ENCODE measurements at regions not wholly inside any gene's neighbourhood (a gene's known extent, or its start where the extent isn't known, plus 50 kb on each side); places are given as distances from the start of the nearest gene placed in this dataset.

- Histone ChIP-seq H2AFZ (ENCODE audit: low read depth, low read length) (no peak overlapping the region), H3K4me2 (ENCODE audit: low read length, poor library complexity, severe bottlenecking) (no peak overlapping the region), H3K4me1 (ENCODE audit: control insufficient read depth, insufficient read depth, low read depth, low read length) (peaks cover 8% of the 10 kb centered on the region), H4K91ac (ENCODE audit: low read length) (no peak overlapping the region), H3K79me1 (replicated peaks; ENCODE audit: low read length, poor library complexity, severe bottlenecking) (no peaks in the 10 kb centered on the region), H3K14ac (ENCODE audit: low read length in 2 of 2) (no peak overlapping the region), H2AK5ac (ENCODE audit: low read length, severe bottlenecking) (no peak overlapping the region), H3K27me3 (ENCODE audit: control insufficient read depth in 1 of 2, insufficient read depth in 1 of 2, low read length in 2 of 2) (peaks cover 33 to 54% of the 10 kb centered on the region in 2 experiments), H3K9me3 (ENCODE audit: control insufficient read depth, low read length) (no peaks in the 10 kb centered on the region), H2BK120ac (ENCODE audit: low read depth, low read length) (no peak overlapping the region), H3K4ac (ENCODE audit: low read depth in 1 of 2, low read length in 2 of 2) (no peak overlapping the region), H3K18ac (ENCODE audit: low read depth in 1 of 2, low read length in 2 of 2) (no peak overlapping the region), H4K8ac (ENCODE audit: low read length) (no peak overlapping the region), H2BK12ac (ENCODE audit: low read length in 2 of 2) (no peak overlapping the region), H3K27ac (ENCODE audit: low read length, poor library complexity, severe bottlenecking) (no peak overlapping the region), H3K4me3 (ENCODE audit: insufficient read depth in 1 of 2, low read depth in 1 of 2, low read length in 2 of 2) (no peak overlapping the region), H3K23ac (ENCODE audit: low read length in 2 of 2) (no peak overlapping the region), H2BK5ac (ENCODE audit: low read depth, low read length, poor library complexity, severe bottlenecking) (no peak overlapping the region), H3K9ac (ENCODE audit: low read length) (no peak overlapping the region), H2BK15ac (ENCODE audit: low read depth, poor library complexity, severe bottlenecking) (no peak overlapping the region), H3K36me3 (ENCODE audit: control insufficient read depth in 1 of 2, insufficient read depth in 2 of 2, low read depth in 1 of 2, low read length in 2 of 2) (no peaks in the 10 kb centered on the region)
- DNase-seq = no peak
- no CpG with 5 or more reads among the region's 3 CpGs for WGBS
Observed at GRCh38 chrX:137423241-137423640, 142.7 kb upstream of the ZIC3 start.

- no peak overlapping the region for H3K4me2 ChIP-seq (ENCODE audit: low read length, poor library complexity, severe bottlenecking)
- H3K27ac ChIP-seq (ENCODE audit: low read length, poor library complexity, severe bottlenecking) = no peak overlapping the region
- H3K4ac ChIP-seq (ENCODE audit: low read depth in 1 of 2, low read length in 2 of 2) = no peak overlapping the region
- no peak overlapping the region for H3K4me3 ChIP-seq (ENCODE audit: insufficient read depth in 1 of 2, low read depth in 1 of 2, low read length in 2 of 2)
- H3K9ac ChIP-seq (ENCODE audit: low read length) = no peak overlapping the region
- H3K4me1 ChIP-seq (ENCODE audit: control insufficient read depth, insufficient read depth, low read depth, low read length) = no peaks in the 10 kb centered on the region
- H2BK5ac ChIP-seq (ENCODE audit: low read depth, low read length, poor library complexity, severe bottlenecking) = no peak overlapping the region
- no peak overlapping the region for H2BK15ac ChIP-seq (ENCODE audit: low read depth, poor library complexity, severe bottlenecking)
- H2AK5ac ChIP-seq (ENCODE audit: low read length, severe bottlenecking) = no peak overlapping the region
- H3K23ac ChIP-seq (ENCODE audit: low read length in 2 of 2) = no peak overlapping the region
- H4K91ac ChIP-seq (ENCODE audit: low read length) = no peak overlapping the region
- H2AFZ ChIP-seq (ENCODE audit: low read depth, low read length) = no peak overlapping the region
- no peak overlapping the region for H3K18ac ChIP-seq (ENCODE audit: low read depth in 1 of 2, low read length in 2 of 2)
- H3K36me3 ChIP-seq (ENCODE audit: control insufficient read depth in 1 of 2, insufficient read depth in 2 of 2, low read depth in 1 of 2, low read length in 2 of 2) = no peaks in the 10 kb centered on the region
- no peak overlapping the region for H2BK120ac ChIP-seq (ENCODE audit: low read depth, low read length)
- peaks cover 0 to 10% of the 10 kb centered on the region in 2 experiments for H3K27me3 ChIP-seq (ENCODE audit: control insufficient read depth in 1 of 2, insufficient read depth in 1 of 2, low read length in 2 of 2)
- no peak overlapping the region for H3K14ac ChIP-seq (ENCODE audit: low read length in 2 of 2)
- H3K9me3 ChIP-seq (ENCODE audit: control insufficient read depth, low read length) = no peaks in the 10 kb centered on the region
- H4K8ac ChIP-seq (ENCODE audit: low read length) = no peak overlapping the region
- DNase-seq = no peak
- H2BK12ac ChIP-seq (ENCODE audit: low read length in 2 of 2) = no peak overlapping the region
- 68% methylated on average over 1 of the region's 2 CpGs for WGBS
- H3K79me1 ChIP-seq (replicated peaks; ENCODE audit: low read length, poor library complexity, severe bottlenecking) = no peaks in the 10 kb centered on the region
Observed at GRCh38 chrX:137418086-137418485, 147.8 kb upstream of the ZIC3 start.

- Histone ChIP-seq H3K27me3 (ENCODE audit: control insufficient read depth in 1 of 2, insufficient read depth in 1 of 2, low read length in 2 of 2) (no peaks in the 10 kb centered on the region), H3K18ac (ENCODE audit: low read depth in 1 of 2, low read length in 2 of 2) (no peak overlapping the region), H3K9me3 (ENCODE audit: control insufficient read depth, low read length) (no peaks in the 10 kb centered on the region), H3K4me2 (ENCODE audit: low read length, poor library complexity, severe bottlenecking) (no peak overlapping the region), H2BK12ac (ENCODE audit: low read length in 2 of 2) (no peak overlapping the region), H4K91ac (ENCODE audit: low read length) (no peak overlapping the region), H3K9ac (ENCODE audit: low read length) (no peak overlapping the region), H2BK120ac (ENCODE audit: low read depth, low read length) (no peak overlapping the region), H3K4me1 (ENCODE audit: control insufficient read depth, insufficient read depth, low read depth, low read length) (no peaks in the 10 kb centered on the region), H3K4me3 (ENCODE audit: insufficient read depth in 1 of 2, low read depth in 1 of 2, low read length in 2 of 2) (no peak overlapping the region), H2AFZ (ENCODE audit: low read depth, low read length) (no peak overlapping the region), H3K14ac (ENCODE audit: low read length in 2 of 2) (no peak overlapping the region), H3K4ac (ENCODE audit: low read depth in 1 of 2, low read length in 2 of 2) (no peak overlapping the region), H3K36me3 (ENCODE audit: control insufficient read depth in 1 of 2, insufficient read depth in 2 of 2, low read depth in 1 of 2, low read length in 2 of 2) (no peaks in the 10 kb centered on the region), H4K8ac (ENCODE audit: low read length) (no peak overlapping the region), H2AK5ac (ENCODE audit: low read length, severe bottlenecking) (no peak overlapping the region), H3K79me1 (replicated peaks; ENCODE audit: low read length, poor library complexity, severe bottlenecking) (no peaks in the 10 kb centered on the region), H3K23ac (ENCODE audit: low read length in 2 of 2) (no peak overlapping the region), H3K27ac (ENCODE audit: low read length, poor library complexity, severe bottlenecking) (no peak overlapping the region), H2BK15ac (ENCODE audit: low read depth, poor library complexity, severe bottlenecking) (no peak overlapping the region), H2BK5ac (ENCODE audit: low read depth, low read length, poor library complexity, severe bottlenecking) (no peak overlapping the region)
- no CpG with 5 or more reads among the region's 3 CpGs for WGBS
- no peak for DNase-seq
Observed at GRCh38 chrX:137413190-137413589, 152.7 kb upstream of the ZIC3 start.

GRCh38 chrX:137405449-137406140 lies 160.3 kb upstream of the ZIC3 start:
- H3K27me3 ChIP-seq (ENCODE audit: control insufficient read depth in 1 of 2, insufficient read depth in 1 of 2, low read length in 2 of 2) = no peaks in the 10 kb centered on the region
- no peak overlapping the region for H2AK5ac ChIP-seq (ENCODE audit: low read length, severe bottlenecking)
- no peaks in the 10 kb centered on the region for H3K4me1 ChIP-seq (ENCODE audit: control insufficient read depth, insufficient read depth, low read depth, low read length)
- no peak overlapping the region for H2BK15ac ChIP-seq (ENCODE audit: low read depth, poor library complexity, severe bottlenecking)
- H3K4me3 ChIP-seq (ENCODE audit: insufficient read depth in 1 of 2, low read depth in 1 of 2, low read length in 2 of 2) = no peak overlapping the region
- H3K14ac ChIP-seq (ENCODE audit: low read length in 2 of 2) = no peak overlapping the region
- H3K9ac ChIP-seq (ENCODE audit: low read length) = no peak overlapping the region
- no peak overlapping the region for H3K18ac ChIP-seq (ENCODE audit: low read depth in 1 of 2, low read length in 2 of 2)
- H3K36me3 ChIP-seq (ENCODE audit: control insufficient read depth in 1 of 2, insufficient read depth in 2 of 2, low read depth in 1 of 2, low read length in 2 of 2) = no peaks in the 10 kb centered on the region
- no peaks in the 10 kb centered on the region for H3K79me1 ChIP-seq (replicated peaks; ENCODE audit: low read length, poor library complexity, severe bottlenecking)
- no peak overlapping the region for H4K91ac ChIP-seq (ENCODE audit: low read length)
- no peak overlapping the region for H3K4ac ChIP-seq (ENCODE audit: low read depth in 1 of 2, low read length in 2 of 2)
- no peak overlapping the region for H3K27ac ChIP-seq (ENCODE audit: low read length, poor library complexity, severe bottlenecking)
- 91% methylated on average over 19 of the region's 26 CpGs for WGBS
- H2BK12ac ChIP-seq (ENCODE audit: low read length in 2 of 2) = no peak overlapping the region
- H2AFZ ChIP-seq (ENCODE audit: low read depth, low read length) = no peak overlapping the region
- no peak overlapping the region for H2BK5ac ChIP-seq (ENCODE audit: low read depth, low read length, poor library complexity, severe bottlenecking)
- no peak for DNase-seq
- no peaks in the 10 kb centered on the region for H3K9me3 ChIP-seq (ENCODE audit: control insufficient read depth, low read length)
- no peak overlapping the region for H3K23ac ChIP-seq (ENCODE audit: low read length in 2 of 2)
- H4K8ac ChIP-seq (ENCODE audit: low read length) = no peak overlapping the region
- H2BK120ac ChIP-seq (ENCODE audit: low read depth, low read length) = no peak overlapping the region
- H3K4me2 ChIP-seq (ENCODE audit: low read length, poor library complexity, severe bottlenecking) = no peak overlapping the region
